ENCODE measurements at regions not wholly inside any gene's neighbourhood (a gene's known extent, or its start where the extent isn't known, plus 50 kb on each side); places are given as distances from the start of the nearest gene placed in this dataset.
A peak's percentile ranks its signal among the peaks of the same experiment; 100 is the strongest.

DNA sequence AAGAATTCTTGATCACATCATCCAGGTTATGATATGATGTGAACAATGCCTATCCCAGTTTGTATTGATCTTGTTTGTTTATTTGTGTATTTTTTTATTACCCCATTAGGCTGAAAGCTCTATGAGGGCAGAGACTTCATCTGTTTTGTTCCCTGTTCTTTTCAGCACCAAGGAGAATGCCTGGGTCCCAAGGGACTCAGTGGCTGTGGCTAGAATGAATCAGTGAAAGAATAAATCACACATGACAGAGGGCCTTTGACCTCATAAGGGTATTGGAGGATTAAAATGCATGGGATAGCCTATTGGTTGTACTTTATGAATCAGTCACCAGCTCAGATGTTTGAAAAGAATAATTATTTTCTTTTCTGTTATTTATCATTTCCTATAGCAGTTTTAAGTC is 292.2 kb downstream of the GAS1 start:
- DNase-seq (ENCODE audit: low spot score): no peak

DNA sequence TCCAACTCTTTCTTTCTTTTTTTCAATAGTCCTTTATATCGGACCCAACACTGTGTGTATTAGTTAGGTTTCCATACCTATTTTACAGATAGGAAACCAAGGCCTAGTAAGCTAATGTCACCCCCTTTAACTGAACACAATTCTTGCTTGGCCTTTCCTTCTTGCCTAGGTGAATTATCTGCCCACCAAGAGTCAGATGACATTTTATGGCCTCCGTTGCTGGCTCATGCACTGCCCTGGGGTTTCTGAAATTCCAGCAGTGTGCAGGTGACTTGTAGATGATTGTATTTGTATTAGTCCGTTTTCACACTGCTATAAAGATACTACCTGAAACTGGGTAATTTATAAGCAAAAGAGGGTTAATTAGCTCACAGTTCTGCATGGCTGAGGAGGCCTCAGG is 293.8 kb downstream of the GAS1 start:
- DNase-seq (ENCODE audit: low spot score): no peak

DNA sequence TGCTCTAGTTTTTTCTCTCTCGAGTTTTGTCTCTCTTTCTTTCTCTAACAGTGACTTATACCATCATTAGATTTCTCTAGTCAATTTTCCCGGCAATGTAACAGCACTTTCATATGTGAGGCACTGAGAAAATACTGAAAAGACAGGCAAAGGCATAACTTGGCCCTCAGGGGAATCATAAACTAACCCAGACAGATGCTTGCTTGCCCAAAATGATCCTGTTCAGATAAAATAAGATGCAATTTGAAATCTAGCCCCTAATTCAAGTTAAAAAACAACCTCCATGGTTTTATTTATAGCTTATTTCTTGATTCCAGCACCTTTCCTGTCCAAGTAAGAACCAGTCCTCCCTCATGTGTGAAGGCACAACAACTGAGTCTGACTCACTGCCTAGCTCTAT is 294.6 kb downstream of the GAS1 start:
- DNase-seq (ENCODE audit: low spot score): no peak

DNA sequence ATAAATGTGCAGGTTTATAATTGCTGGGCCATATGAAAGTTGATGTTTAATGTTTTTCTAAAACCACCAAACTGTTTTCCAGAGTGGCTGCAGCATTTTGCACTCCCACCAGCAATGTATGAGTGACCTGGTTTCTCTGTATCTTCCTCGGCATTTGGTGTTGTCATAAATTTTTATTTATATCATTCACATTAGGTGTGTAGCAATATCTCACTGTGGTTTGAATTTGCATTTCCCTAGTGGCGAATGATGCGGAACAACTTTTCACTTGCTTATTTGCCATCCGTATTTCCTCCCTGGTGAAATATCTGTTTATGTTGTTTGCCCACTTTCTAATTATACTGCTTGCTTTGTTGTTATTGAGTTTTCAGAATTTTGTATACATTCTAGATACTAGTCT is 295.7 kb upstream of the TUT7 start:
- no peak for DNase-seq (ENCODE audit: low spot score)

DNA sequence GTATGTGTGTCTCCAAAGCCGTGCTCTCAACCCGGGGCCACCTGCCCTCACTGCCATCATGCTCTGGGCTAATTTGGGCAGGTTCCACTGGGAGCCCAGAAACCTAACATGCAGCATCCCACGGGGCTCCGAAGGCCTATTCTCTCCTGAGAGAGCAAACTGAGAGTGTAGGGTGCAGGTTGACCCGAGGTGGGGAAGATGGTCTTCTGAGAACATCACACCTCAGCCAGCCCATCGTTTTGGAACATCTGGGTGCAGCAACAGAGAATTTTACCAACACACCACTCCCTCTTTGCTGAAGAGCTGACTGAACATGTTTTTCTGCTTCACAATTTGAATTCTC is 294.6 kb upstream of the TUT7 start:
- no peak for DNase-seq (ENCODE audit: low spot score)

DNA sequence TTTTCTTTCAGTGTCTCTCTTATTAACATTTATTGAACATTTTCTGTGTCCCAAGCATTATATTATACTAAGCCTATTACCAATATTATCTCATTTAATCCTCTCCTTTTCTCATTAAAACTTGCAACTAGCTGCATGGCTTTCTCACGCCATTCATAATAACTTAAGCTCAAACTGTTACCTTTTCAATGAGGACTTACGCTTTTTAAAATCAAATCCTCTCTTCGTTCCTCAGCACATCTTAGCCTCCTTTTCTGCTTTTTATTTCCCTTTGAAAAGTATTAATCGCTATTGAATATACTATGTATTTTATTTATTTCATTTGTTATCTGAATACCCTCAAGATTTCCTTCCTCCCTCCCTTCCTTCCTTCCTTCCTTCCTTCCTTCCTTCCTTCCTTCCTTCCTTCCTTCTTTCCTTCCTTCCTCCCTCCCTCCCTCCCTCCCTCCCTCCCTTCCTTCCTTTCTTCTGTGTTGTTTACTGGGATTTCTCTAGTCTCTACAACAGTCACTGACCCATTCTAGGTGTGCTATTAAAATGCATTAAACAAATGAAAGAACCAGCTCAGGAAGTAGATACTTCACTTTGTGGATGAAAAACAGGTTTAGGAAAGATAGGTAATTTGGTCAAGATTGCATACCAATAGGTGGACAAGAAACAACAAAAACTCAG is 294.1 kb upstream of the TUT7 start:
- no peak for DNase-seq (ENCODE audit: low spot score)

DNA sequence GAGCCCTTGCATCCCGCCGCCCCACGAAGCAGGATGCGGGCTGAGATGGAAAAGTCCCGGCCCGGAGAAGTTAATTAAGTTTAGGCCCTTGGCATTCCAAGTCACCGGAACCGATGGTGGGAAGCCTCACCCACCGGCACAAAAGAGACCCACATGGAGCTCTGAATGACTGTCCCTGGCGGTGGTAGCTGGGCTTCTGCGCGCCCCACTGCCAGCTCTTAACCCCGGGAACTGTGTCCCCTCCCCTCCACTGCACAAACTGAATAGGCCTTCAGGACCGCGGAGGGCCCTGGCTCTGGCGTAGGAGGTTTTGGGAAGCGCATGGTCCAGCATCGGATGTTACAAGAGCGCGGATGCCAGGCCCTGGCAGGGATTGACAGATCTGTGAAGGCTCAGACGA is 291.1 kb upstream of the TUT7 start:
- DNase-seq (ENCODE audit: low spot score): peak; percentile 81

DNA sequence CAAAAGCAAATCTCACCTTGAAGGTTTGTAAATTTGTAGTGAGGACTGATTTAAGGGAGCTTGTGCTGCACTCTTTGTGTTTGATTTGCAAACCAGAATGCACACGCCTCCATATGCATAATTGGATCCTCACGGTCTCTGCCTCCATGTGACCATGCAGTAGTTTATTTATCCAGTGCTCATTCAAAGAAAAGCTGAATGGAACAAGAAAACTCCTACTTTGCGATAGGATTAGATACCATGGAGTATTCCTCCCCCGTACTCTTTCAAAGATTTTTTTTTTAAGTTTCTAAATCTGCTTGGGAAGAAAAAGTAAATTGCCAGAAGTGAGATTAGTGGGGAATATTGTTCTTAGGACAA is 290.4 kb upstream of the TUT7 start:
- no peak for DNase-seq (ENCODE audit: low spot score)

DNA sequence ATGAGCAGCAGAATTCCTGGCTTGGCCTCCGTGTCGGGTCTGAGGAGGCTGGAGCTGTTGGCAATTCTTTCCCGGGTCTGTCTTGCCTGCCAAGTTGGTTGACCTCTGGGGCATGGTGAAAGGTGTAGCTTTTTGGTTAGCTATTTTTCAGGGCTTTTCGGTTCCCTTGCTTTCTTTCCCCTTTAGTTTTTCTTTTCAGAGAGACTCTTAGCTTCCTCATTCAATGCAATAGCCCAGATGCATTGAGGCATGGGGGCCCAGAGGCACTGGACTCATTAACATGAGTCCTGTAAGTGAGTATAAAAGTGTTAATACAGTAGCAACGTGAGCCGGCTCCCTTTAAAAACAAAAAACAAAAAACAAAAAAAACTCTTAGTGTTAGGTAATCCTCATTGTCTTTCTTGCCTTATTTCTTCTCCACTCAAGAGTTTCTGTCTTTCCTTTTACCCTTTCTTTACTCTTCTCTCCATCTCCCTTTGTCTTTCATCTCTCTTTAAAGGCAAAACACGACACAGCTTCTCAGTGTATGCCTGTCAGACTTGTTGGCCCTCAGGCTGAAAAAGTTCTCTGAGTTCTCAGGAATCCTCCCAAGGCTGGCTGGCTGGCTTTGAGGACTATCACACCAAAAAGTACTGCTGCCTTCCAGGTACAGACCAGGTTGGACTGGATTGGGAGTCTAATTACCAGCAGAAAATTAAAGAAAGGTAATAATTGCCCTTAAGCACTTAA is 289.9 kb upstream of the TUT7 start:
- DNase-seq (ENCODE audit: low spot score): no peak

DNA sequence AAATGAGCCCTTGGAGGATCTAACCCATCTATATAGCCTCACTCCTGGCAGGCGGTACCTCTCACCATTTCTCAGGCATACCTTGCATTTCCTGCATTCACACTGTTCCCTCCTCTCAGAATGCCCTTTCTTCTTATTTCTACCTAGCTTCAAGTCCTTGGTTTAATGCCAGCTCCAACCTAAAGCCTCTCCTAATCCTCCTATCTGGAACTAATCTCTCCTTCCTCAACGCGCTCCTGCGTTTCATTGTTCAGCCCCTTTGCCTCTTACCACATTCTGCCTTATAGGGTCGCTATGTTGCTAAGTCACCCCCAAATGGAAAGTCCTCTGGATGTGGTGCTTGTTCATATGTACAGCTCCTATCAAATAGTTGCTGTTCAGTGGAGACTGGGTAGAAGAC is 288.5 kb upstream of the TUT7 start:
- no peak for DNase-seq (ENCODE audit: low spot score)

DNA sequence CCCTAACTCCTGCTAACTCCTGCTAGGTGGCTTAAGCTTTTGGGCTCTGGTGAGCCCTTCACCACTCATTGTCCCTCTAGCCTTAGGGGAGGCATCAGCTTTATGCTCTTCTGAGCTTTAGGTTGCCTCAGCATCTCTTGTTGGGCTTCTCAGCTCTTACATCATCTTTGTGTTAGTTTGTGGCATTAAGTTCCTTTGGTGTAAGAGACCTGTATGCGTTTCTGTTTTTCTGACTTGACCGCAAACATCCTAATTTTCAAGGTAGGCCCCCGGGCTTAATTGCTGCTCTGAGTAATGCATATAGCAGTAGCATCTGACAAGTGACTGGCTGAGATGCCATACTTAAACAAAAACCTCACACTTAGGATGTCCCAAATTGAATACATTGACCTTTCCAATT is 287.8 kb upstream of the TUT7 start:
- DNase-seq (ENCODE audit: low spot score): no peak

DNA sequence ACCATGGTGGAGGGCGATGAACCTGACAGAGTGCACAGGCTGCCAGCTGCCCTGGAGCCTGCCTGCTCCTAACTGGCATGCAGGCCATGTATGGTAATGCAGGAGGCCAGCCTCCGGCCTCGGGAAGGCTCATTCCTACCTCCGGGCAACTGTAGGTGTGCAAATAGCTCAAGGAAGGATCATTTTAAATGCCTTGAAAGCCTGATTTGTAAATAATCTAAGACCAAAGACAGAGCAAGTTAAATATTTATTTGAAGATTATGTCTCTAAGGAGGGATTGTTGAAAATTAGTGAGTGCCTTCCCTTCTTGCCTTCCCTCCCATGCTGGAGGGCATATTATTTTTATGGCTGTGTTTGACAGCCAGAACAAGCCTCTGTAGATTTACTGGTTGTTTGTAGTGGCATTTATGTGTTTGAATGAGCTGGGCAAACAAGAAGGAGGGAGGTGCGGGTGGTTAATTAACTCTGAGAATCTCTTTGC is 285.7 kb upstream of the TUT7 start:
- DNase-seq (ENCODE audit: low spot score): no peak

DNA sequence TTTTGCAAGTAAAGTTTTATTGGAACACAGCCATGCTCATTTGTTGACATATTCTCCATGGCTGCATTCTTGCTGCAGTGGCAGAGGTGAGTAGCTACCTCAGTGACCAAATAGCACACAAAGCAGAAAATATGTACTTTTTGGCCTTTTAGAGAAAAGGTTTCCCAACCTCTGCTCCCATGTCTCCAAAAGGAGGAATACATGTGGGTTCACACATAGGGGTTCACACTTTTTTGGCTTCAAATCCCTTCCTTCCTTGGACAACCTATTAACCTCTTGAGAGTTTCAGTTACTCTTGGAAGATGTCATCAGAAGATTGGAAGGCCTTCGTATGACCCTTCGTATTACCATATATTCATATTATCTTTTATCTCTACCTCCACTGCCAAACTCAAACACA is 285.1 kb upstream of the TUT7 start:
- DNase-seq (ENCODE audit: low spot score): no peak

DNA sequence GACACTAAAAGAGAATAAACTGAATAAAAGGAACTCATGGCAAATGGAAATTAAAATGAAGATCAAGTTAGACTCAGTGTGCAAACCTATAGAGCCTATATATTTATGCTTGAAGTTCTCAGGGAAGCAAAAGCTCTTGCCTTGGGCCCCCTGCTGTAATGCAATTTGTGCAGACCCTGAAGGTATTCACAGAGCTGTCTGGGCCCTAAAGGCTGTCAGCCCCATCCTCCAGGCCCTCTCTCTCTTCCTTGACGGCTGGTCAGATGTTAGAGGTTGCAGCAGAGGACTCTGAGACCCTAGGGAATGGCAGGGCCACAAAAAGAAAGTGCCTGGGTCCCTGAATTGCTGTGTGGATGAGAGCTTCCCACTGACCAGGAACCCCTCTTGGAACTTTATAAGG is 283.9 kb upstream of the TUT7 start:
- no peak for DNase-seq (ENCODE audit: low spot score)

DNA sequence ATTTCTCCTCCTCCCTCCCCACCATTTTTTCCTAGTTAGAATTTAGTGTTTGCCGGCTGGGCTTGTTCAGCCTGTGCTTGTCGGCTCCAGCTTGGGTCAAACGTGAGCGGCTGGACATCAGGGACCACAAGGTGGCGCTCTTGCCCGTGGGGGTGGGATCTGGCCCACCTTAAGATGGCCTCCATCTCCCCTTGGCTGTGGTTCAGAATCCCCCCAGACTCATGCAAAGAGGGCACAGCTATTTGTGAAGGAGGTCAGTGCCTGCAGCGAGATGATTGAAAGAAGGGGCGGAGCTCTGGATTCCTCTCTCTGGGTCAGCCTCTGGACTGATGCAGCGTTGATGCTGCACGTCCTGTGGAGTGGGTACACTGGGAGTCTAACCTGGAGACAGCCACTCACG is 283.3 kb upstream of the TUT7 start:
- DNase-seq (ENCODE audit: low spot score): peak; percentile 92

DNA sequence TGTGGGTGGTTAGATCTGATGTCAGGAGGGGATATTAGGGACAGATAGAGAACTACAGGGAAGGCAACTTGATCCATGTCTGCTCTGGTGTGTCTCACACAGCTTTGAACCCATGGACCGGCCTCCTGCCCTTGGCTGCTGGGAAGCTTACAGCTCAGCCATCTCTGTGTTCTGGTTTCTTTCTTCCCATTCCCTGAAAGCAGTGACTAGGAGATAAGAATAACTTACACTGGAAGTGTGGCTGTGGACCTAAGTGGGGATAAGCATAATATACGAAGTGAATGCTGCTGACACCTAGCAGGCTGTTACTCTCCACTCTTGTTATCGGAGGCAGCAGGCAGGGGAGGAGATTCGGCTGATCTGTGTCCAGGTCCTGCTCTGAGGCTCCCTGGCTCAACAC is 282.3 kb upstream of the TUT7 start:
- no peak for DNase-seq (ENCODE audit: low spot score)

DNA sequence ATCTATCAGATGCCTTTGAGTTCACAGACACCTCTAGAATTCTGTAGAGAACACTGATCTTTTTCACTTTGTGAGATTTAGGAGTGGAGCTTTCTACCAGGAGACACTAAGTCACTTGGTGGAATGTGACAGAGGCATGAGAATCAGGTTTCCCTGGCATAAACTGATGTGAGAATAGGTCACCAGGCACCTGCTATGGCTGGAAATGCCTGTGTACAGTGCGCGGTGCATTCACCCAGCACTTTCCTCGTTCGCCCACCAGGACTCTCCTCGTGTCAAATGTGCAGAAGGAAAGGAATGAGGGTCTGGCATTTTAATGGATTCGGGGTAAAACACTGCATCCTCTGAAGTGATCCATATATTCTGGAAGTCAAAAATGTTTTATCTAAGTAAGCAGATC is 281.8 kb upstream of the TUT7 start:
- DNase-seq (ENCODE audit: low spot score): no peak

DNA sequence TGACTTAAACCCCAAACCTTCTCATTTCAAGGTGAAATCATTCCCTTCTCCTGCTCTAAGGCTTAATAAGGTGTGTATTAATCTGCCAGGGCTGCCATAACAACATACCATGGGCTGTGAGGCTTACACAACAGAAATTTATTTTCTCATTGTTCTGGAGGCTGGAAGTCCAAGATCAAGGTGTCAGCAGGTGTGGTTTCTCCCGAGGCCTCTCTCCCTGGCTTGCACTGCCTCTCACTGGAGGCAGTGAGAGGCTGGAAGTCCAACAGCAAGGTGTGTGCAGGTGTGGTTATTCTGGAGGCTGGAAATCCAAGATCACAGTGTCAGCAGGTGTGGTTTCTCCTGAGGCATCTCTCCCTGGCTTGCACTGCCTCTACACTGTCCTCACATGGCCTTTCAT is 280.3 kb upstream of the TUT7 start:
- DNase-seq (ENCODE audit: low spot score): no peak

DNA sequence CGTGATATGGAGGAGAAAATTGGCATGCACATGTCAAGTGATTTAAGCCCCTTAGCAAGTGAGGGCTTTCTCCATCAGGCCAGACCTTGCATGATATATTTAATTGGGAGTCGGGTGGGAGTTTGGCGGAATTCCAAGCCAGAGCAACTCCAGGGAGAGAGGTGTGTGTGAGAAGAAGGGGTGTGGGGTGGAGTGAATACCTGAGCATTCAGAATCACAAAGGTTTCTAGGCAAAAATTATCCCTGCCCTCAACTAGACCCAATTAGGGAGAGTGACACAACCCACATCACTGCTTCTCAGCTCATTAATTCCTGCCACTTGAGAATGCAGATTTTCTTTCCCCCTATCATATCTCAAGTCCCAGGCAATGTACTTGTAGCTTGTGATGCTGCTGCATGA is 279.7 kb upstream of the TUT7 start:
- DNase-seq (ENCODE audit: low spot score): no peak

DNA sequence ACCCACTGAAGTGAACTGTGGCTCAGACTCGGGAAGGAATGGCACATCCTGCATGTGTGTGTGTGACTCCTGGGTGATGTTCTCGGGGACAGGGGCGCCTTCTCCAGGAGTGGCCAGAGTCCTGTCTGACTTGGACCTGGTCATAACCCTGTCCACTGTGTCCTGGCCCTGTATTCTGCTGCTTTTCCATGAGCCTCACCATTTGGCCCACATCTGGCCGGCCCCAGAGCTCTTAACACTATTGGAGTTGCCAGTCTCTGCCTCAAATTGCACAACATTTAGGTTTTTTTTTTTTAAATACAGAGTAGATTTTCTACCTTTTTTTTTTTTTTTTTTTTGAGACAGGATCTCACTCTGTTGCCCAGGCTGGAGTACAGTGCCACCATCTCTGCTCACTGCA is 278.3 kb upstream of the TUT7 start:
- no peak for DNase-seq (ENCODE audit: low spot score)

DNA sequence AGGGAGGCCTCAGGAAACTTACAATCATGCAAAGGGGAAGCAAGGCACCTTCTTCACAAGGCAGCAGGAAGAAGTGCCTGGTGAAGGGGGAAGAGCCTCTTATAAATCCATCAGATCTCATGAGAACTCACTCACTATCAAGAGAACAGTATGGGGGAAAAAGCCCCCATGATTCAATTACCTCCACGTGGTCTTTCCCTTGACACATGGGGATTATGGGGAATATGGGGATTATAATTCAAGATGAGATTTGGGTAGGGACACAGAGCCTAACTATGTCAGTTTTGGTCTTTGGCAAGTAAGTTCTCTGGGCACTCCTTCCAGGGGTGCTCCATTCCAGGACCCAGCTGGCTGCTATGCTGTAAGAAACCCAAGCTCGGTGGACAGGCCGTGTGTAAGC is 275.3 kb upstream of the TUT7 start:
- no peak for DNase-seq (ENCODE audit: low spot score)

DNA sequence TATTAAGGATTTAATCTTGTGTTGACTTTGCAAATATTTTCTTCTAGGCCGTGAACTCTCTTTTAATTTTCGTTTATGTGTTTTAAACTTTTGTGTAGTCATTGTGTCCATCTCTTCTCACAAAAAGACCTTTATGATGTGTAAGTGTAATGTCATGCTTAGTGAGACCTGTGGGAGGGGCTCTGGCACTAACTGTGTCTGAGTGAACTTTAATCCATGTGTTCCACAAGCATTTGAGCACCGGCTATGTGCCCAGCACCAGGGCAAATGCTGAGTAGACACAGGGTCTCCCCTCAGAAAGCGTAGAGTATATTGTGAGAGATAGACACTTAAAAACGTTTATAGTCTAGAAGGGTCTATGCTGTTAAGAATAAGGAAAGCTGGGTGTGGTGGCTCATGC is 272.6 kb upstream of the TUT7 start:
- no peak for DNase-seq (ENCODE audit: low spot score)

DNA sequence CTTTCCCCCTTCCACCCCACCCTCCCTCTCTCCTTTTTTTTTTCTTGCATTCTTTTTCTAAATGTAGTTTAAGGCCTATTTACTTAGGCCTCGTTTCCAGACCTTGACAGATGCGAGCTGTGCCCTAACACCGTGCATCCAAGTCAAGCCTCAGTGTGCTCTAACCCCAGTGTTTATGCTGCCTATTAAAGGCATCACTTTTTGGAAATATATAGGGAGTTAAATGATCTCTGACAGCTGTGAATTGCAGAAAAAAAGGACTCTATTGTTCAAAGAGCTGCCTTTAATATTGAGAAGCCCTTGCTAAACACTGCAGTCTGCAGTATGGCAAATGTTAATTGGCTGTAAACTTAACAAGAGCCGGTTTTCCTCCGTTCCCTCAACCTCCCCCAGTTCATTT is 270.4 kb upstream of the TUT7 start:
- no peak for DNase-seq (ENCODE audit: low spot score)

Measured in ecto neural progenitor cell (in vitro differentiated cells).